ENCODE measurements at regions not wholly inside any gene's neighbourhood (a gene's known extent, or its start where the extent isn't known, plus 50 kb on each side); places are given as distances from the start of the nearest gene placed in this dataset.

GRCh38 chr10:100637785-100638184, 102.0 kb downstream of the HIF1AN start:
- TF ChIP-seq POLR2A (IDR thresholded peaks at IDR 0.05; ENCODE audit: low read length), result no peak
- TF ChIP-seq GATA1 (IDR thresholded peaks at IDR 0.05; ENCODE audit: low read depth, low read length), result no peak

All from erythroblast (primary cell).